ENCODE measurements at regions not wholly inside any gene's neighbourhood (a gene's known extent, or its start where the extent isn't known, plus 50 kb on each side); places are given as distances from the start of the nearest gene placed in this dataset.

DNA sequence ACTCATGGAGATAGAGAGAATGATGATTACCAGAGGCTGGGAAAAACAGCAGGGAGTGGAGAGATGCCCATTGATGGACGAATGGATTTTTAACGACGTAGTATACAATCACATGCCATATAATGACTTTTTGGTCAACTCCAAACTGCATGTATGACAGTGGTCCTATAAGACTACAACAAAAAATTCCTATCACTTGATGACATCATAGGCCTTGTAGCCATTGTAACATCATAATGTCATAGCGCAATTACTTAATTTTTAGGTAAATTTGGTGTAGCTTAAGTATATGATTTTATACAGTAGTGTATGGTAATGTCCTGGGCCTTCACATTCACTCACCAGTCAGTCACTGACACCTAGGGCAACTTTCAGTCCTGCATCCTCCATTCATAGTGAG is 264.3 kb downstream of the RAP2B start:
- DNase-seq (ENCODE audit: low spot score in 2 of 2), result no peak
- H3K4me1 ChIP-seq, result no peaks in the 10 kb centered on the region
- intact Hi-C loops (cut with DNase I; ENCODE audit: low total_unique reads), result no loop called here
- no peaks in the 10 kb centered on the region for H3K36me3 ChIP-seq
- H3K9me3 ChIP-seq, result peaks cover 3 to 32% of the 10 kb centered on the region in 2 donors
- no peaks in the 10 kb centered on the region for H3K27me3 ChIP-seq
- no peak overlapping the region for H3K27ac ChIP-seq
- no peak overlapping the region for H3K4me3 ChIP-seq
- TF ChIP-seq POLR2AphosphoS5 (IDR thresholded peaks at IDR 0.05) (no peak), POLR2A (IDR thresholded peaks at IDR 0.05) (no peak)
- TF ChIP-seq, protein P1, sequence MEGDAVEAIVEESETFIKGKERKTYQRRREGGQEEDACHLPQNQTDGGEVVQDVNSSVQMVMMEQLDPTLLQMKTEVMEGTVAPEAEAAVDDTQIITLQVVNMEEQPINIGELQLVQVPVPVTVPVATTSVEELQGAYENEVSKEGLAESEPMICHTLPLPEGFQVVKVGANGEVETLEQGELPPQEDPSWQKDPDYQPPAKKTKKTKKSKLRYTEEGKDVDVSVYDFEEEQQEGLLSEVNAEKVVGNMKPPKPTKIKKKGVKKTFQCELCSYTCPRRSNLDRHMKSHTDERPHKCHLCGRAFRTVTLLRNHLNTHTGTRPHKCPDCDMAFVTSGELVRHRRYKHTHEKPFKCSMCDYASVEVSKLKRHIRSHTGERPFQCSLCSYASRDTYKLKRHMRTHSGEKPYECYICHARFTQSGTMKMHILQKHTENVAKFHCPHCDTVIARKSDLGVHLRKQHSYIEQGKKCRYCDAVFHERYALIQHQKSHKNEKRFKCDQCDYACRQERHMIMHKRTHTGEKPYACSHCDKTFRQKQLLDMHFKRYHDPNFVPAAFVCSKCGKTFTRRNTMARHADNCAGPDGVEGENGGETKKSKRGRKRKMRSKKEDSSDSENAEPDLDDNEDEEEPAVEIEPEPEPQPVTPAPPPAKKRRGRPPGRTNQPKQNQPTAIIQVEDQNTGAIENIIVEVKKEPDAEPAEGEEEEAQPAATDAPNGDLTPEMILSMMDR (IDR thresholded peaks at IDR 0.05), result no peak

- intact Hi-C loops (cut with DNase I; ENCODE audit: low total_unique reads), result no loop called here
- no peak for DNase-seq (ENCODE audit: low spot score in 2 of 2)
- H3K27me3 ChIP-seq, result no peaks in the 10 kb centered on the region
Observed at GRCh38 chr3:153426803-153427202, 264.8 kb downstream of the RAP2B start.

DNA sequence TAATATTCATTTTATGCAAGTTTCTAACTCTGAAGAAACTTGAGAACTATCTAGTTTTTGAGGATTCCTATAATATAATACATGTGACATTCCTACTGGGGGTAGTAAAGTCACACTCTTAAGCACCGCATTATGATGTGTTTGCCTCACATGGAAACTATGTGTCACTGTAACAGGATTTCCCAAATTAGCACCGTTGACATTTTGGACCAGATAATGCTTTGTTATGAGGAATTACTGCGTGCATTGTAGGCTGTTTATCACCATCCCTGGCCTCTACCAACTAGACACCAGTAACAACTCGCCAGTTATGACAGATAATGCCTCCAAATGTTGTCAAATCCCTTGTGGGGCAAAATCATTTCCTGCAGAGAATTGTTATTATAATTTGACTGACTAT is 267.8 kb downstream of the RAP2B start:
- no peak for DNase-seq (ENCODE audit: low spot score in 2 of 2)
- Histone ChIP-seq H3K27ac (no peak overlapping the region), H3K9me3 (no peaks in the 10 kb centered on the region), H3K36me3 (no peaks in the 10 kb centered on the region), H3K27me3 (no peaks in the 10 kb centered on the region), H3K4me3 (no peak overlapping the region), H3K4me1 (no peaks in the 10 kb centered on the region)
- intact Hi-C loops (cut with DNase I; ENCODE audit: low total_unique reads), result no loop called here
- TF ChIP-seq, protein P1 (IDR thresholded peaks at IDR 0.05), result no peak
- TF ChIP-seq POLR2A (IDR thresholded peaks at IDR 0.05) (no peak), POLR2AphosphoS5 (IDR thresholded peaks at IDR 0.05) (no peak)

More at GRCh38 chr3:153426803-153427202, 264.8 kb downstream of the RAP2B start:
- peaks cover 3 to 27% of the 10 kb centered on the region in 2 donors for H3K9me3 ChIP-seq
- no peaks in the 10 kb centered on the region for H3K36me3 ChIP-seq
- H3K4me3 ChIP-seq, result no peak overlapping the region
- H3K4me1 ChIP-seq, result no peaks in the 10 kb centered on the region
- H3K27ac ChIP-seq, result no peak overlapping the region
- TF ChIP-seq POLR2AphosphoS5 (IDR thresholded peaks at IDR 0.05) (no peak), POLR2A (IDR thresholded peaks at IDR 0.05) (no peak)
- TF ChIP-seq, protein P1 (IDR thresholded peaks at IDR 0.05), result no peak

GRCh38 chr3:153431076-153431475 is 269.1 kb downstream of the RAP2B start:
- Histone ChIP-seq H3K27me3 (no peaks in the 10 kb centered on the region), H3K9me3 (no peaks in the 10 kb centered on the region), H3K4me1 (no peaks in the 10 kb centered on the region), H3K27ac (no peak overlapping the region), H3K36me3 (no peaks in the 10 kb centered on the region), H3K4me3 (no peak overlapping the region)
- no peak for DNase-seq (ENCODE audit: low spot score in 2 of 2)
- intact Hi-C loops (cut with DNase I; ENCODE audit: low total_unique reads), result no loop called here
- TF ChIP-seq, protein P1 (IDR thresholded peaks at IDR 0.05), result no peak
- TF ChIP-seq POLR2AphosphoS5 (IDR thresholded peaks at IDR 0.05) (no peak), POLR2A (IDR thresholded peaks at IDR 0.05) (no peak)

- Histone ChIP-seq H3K9me3 (no peaks in the 10 kb centered on the region), H3K4me3 (no peak overlapping the region), H3K27me3 (no peaks in the 10 kb centered on the region), H3K27ac (no peak overlapping the region), H3K36me3 (no peaks in the 10 kb centered on the region), H3K4me1 (no peaks in the 10 kb centered on the region)
- intact Hi-C loops (cut with DNase I; ENCODE audit: low total_unique reads), result no loop called here
- DNase-seq (ENCODE audit: low spot score in 2 of 2), result no peak
- no peak for TF ChIP-seq POLR2A (IDR thresholded peaks at IDR 0.05)
- no peak for TF ChIP-seq POLR2AphosphoS5 (IDR thresholded peaks at IDR 0.05)
- TF ChIP-seq, protein P1 (IDR thresholded peaks at IDR 0.05), result no peak
Observed at GRCh38 chr3:153437666-153438065, 275.6 kb downstream of the RAP2B start.

Data from breast epithelium (tissue), 4 donors.